HFF-Myc (cell line): ENCODE measurements at regions not wholly inside any gene's neighbourhood (a gene's known extent, or its start where the extent isn't known, plus 50 kb on each side); places are given as distances from the start of the nearest gene placed in this dataset.

Source experiments
- DNase-seq: peaks from one replicate; pipeline ENCODE4 v3.0.0-alpha.2; 2011; ENCODE audit warnings: low read depth; ENCODE audit errors: extremely low read depth
- H3K4me3 ChIP-seq: replicated peaks from 2 replicates; pipeline ENCODE4 v1.5.1; 2011; ENCODE audit warnings: low read depth, mild to moderate bottlenecking, control low read depth, low read length
- TF ChIP-seq, protein P1 (sequence below): IDR thresholded peaks from 2 replicates; pipeline ENCODE4 v1.5.1; 2012; ENCODE audit warnings: mild to moderate bottlenecking, low read depth, low read length, control low read depth; ENCODE audit errors: missing control alignments

DNA sequence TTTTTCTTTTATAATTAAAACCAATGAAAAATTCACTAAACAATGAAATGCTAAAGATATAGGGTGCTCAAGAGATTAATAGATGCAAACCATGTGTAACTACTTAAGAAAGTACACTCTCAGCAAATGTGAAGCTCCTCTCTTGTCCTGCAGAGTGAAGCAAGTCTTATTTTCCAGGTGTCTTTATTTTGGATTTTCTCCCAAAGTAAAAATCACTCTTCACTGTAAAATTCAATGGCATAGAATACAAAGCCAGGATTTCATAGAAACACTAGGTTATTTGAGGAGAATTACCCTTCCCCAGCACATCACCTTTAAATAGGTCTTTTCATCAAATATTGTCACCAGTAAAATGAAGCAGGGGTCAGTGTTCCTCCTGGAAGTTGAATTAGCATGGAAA lies 57.0 kb upstream of the GIMD1 start:
- no peak for DNase-seq
- TF ChIP-seq, protein P1, sequence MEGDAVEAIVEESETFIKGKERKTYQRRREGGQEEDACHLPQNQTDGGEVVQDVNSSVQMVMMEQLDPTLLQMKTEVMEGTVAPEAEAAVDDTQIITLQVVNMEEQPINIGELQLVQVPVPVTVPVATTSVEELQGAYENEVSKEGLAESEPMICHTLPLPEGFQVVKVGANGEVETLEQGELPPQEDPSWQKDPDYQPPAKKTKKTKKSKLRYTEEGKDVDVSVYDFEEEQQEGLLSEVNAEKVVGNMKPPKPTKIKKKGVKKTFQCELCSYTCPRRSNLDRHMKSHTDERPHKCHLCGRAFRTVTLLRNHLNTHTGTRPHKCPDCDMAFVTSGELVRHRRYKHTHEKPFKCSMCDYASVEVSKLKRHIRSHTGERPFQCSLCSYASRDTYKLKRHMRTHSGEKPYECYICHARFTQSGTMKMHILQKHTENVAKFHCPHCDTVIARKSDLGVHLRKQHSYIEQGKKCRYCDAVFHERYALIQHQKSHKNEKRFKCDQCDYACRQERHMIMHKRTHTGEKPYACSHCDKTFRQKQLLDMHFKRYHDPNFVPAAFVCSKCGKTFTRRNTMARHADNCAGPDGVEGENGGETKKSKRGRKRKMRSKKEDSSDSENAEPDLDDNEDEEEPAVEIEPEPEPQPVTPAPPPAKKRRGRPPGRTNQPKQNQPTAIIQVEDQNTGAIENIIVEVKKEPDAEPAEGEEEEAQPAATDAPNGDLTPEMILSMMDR, result no peak

DNA sequence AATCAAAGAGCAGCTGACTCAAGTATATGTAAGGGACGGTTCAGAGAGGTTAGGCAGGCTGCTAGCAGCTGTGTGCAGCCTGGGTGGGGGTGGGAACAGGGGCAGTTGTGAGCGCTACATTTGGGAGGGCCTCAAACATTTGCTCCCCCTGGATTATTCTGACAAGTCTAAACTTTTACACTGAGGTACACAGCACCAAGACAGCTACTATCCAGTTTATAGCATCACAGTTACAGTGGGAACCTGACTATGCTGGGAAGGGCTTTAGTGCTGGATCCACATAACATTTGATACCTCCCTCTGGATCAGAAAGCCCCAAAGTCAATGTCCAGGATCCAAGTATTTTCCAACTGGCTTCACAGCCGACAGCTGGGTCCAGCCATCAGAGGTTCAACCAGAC lies 55.8 kb upstream of the GIMD1 start:
- DNase-seq, result no peak
- TF ChIP-seq, protein P1, result no peak
- no peak overlapping the region for H3K4me3 ChIP-seq

More for the DNA sequence above, 57.0 kb upstream of the GIMD1 start:
- no peak overlapping the region for H3K4me3 ChIP-seq

DNA sequence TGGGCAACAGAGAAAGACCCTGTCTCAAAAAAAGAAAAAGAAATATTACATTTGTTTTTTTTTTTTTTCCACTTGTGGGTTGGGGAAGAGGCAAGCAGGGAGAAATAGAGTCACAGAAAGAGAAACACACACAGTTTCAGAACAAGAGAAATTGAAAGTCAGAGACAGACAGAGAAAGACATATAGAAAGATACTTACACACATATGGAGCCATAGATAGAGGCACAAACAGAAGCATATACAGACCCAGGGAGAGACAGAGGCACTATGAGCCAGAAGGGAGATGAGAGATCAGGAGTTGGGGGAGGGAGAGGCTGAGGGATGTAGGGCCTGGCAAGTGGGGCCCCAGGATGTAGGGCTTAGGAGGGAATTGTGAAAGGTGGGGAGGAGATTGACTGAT lies 55.2 kb upstream of the GIMD1 start:
- TF ChIP-seq, protein P1, result no peak
- no peak overlapping the region for H3K4me3 ChIP-seq
- no peak for DNase-seq

DNA sequence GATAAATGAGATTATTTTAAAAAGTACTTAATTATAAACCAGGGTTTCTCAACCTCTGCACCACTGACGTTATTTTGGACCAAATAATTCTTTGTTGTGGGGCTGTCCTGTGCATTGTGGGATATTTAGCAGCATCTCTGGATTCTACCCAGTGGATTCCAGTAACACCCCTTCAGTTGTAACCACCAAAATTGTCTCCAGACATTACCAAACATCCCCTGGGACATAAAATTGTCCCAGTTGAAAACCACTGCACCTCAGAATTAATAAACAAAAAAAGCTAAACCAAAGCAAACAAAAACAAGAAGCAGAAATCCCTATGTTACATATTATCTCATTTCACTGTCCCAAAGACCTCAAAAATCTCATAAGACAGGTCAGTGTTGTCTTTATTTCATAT lies 54.2 kb upstream of the GIMD1 start:
- no peak for DNase-seq
- TF ChIP-seq, protein P1, result no peak
- H3K4me3 ChIP-seq, result no peak overlapping the region

DNA sequence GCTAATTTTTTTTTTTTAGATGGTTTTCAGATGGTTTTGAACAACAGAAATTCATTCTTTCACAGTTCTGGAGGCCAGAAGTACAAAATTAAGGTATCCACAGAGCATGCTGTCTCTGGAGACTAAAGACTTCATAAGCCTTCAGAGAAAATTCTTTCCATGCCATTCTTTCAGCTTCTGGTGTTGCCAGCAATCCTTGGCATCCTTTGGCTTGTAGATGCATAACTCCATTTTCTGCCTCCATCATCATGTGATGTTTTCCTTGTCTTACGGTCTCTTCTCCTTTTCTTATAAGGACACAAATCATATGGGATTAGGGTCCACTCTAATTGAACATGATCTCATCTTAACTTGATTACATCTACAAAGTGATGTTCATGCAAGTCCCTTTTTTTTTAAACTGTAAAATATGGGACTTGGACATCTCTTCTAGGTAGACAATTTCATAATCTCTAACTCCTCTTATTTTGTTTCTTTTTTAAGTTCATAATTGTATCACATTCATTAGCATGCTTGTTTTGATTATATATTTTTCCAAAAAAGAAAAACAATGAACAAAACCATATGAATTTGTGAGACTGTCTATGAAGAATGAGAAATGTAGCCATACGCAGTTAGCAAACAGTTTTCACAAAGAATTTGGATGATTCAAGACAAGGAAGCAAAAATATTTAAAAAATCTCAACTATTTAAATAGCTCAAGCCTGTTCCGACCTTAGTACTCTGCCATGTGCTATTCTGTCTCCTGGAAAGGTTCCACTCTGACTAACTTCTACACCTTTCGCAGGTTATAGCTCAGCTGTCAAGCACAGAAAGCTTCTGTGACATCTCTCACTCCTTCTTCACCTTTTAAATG lies 53.1 kb upstream of the GIMD1 start:
- no peak overlapping the region for H3K4me3 ChIP-seq
- TF ChIP-seq, protein P1, result no peak
- DNase-seq, result no peak

DNA sequence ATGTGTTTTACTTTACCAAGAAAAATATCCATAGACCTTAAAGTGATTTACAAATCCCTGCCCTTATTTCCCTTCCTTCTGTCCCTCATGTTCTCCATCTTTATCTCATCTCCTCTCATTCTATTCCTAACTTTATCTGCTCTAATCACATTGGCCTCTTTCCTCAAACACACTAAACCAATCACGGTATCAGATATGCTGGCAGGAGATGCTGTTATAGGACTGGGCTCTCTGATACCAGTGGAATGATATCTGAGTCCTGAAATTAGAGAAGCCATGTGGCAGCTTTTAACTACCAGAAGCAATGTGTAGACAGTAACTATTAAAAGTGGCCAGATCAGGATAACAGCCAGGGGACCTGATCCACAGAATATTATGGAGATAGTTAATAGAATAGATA lies 49.9 kb upstream of the GIMD1 start:
- DNase-seq, result no peak
- TF ChIP-seq, protein P1, result no peak
- no peak overlapping the region for H3K4me3 ChIP-seq
